Stimulated activated CD4-positive, alpha-beta T cell treated with anti-CD3 and anti-CD28 coated beads, Interleukin-2, amount 100 ng/mL, for 4 hours (primary cell): ENCODE measurements at regions not wholly inside any gene's neighbourhood (a gene's known extent, or its start where the extent isn't known, plus 50 kb on each side); places are given as distances from the start of the nearest gene placed in this dataset.
A peak's percentile ranks its signal among the peaks of the same experiment; 100 is the strongest.

ENCODE experiments used
- DNase-seq: peaks from one replicate; pipeline ENCODE4 v3.0.0-alpha.2; 2020; ENCODE audit warnings: low read depth

DNA sequence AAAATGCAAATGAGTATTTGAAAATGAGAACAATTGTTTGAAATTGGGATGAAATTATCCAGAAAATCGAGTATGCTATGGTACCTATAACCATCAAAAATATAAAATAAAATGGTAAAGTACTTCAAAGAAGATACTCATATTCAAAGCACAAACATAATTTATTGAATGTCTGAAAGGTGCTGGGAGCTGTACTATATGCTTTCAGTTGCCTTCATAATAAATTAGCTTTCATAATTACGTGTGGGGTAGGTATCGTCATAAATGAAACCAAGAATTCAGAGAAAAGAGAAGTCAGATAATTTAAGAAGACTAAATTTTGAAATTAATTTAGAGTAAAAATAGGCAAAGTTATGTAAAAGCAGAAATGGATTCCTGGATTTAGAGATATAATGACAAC is 721.9 kb upstream of the ACVR2A start:
- DNase-seq = no peak

DNA sequence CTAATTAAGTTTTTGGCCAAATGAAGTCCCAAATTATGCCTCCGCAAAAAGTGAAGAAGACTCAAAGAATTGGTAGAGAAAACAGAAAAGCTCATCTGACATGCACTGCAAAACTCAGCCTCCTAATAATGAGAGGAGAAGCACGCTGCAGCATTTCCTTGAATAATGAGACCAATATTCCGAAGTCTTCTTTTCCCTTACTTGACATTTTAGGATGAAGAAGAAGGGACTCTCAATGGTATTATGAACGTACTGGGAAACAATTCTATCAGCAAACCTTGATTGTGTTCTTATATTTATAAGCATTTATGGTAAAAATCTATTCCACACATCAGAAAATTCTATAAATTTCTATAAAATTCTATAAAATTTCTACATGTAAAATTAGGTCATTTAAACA is 733.9 kb upstream of the ACVR2A start:
- no peak for DNase-seq

DNA sequence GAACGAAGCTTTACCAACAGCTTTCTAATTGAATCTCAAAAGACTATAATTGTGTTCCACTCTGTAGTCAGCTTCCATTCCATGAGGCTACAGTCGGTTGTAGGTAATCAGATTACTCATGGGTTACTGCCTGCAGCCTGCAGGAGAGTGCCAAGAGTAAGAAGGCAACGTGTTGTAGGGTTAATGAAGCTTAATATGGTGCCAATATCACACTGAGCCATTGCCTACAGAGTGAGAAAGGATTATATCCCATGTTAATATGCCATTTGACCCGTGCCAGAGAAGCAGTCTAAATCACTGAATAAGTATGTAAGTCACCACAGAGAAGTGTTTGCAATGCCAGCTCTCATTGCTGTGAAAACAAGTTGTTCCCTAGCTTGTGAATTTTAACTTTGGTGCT is 734.5 kb upstream of the ACVR2A start:
- DNase-seq = no peak

DNA sequence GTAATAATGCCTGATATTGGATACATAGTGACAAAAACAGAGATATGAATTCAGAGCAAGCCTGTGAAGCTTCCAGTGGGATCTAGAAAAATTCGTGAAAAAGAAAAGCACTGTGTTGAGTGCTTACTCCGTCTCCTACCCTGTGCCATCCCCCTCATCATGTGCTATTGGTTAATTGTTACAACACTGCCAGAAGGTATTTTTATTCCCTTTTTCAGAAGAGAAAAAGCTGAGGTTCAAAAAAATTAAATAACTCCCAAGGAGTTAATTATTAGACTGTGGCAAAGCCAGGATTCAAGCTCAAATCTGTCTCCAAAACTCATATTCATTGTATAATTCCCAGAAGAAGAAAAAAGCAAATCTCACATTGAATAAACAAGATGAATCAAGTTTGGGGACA is 735.5 kb upstream of the ACVR2A start:
- no peak for DNase-seq

DNA sequence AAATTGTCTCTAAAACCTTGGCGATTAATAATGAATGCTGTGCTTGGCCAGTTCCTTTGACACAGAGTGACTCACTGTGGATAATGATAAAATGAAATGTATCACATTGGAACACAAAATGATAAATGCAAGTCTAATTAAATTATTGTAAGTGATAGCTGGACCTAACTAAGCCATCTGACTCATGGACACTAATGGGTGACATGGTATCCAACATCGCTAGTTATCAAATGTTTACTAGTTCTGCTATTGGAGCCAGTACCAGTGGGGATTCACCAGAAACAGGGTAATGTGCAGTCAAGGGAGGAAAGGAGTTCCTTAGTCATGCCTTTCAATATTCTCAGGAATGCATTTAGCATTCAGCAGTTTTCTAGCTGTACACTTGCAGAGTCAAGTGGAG is 736.3 kb upstream of the ACVR2A start:
- no peak for DNase-seq

DNA sequence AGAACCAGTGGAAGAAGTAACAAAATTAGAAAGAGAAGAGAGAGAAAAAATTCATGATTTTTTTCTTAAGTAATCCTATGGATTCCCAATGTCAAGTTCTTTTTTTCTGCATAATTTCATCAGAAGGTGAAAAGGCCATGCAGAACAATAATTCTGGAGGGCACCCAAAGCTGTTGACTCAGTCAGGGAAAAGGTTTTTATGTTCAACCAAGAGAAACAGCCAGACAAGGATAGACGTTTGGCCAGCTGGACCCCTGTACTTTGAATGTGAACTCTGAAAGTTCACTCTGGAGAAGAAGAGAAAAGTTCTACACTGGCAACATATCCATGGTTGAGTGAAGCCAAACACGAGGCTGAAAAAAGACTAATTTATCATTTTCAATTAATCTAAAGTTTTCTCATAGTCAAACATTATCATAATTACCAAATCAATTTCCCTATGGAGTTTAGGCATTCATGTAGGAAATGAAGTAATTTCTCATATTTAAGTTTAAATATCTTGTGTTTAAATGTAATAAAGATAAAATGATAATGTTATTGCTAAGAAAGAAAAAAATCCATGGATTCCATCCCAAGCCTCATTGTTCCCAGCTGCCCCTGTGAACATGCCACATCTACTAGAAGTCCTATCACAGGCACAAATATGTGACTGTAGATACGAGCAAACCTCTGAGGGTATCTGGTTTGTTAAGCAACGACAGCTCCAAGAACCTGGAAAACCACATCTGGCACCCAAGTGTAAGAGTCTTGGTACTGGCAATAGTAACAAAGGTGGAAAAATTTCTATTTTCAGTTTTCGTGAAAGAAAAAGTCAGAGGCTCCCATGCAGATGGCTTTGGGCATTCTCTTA is 742.7 kb upstream of the ACVR2A start:
- no peak for DNase-seq

DNA sequence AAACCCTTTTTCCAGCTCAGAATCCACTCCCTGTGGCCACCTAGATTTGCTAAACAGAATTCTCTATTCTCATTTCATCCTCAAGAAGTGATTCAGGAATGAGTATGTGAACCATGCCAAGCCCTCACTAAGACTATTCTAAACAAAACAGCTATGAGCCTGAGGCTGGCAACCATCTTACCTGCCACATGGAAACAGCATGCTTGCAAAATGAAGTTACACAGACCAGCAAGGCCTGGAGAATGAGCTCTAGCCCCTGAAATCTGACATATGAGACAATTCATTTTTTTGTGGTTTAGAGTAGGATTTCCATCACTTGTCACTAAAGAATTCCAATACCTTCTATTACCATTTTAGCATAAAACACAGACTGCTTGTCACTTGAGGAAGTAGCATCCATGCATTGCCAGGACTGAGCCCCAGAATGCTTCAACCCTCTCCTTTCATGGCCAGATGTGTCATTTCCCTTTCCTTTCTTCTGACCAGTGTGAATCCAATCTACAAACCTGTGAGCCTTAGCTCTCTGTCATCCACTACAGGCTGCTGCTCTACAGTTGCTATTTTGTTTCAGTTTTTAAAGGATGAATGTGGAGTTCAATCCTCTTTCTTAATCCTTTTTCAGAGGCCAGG is 744.3 kb upstream of the ACVR2A start:
- DNase-seq = no peak

DNA sequence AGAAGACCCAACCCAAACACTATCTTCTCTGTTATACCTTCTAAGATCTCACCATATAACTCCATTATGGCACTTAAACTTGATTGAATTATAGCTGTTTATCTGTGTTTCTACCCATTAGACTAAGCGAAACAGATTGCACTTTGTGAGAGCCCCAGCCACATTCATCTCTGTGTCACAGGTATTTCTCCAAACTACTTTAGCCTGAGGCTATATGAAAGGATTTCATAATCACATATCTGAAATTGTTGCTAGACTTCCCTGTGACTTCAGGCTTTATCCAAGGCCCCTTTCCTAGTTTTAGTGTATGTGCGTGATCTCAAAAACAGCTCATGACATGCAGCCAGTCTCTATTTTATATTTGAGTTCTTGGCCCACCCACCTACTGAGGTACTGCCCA is 745.0 kb upstream of the ACVR2A start:
- DNase-seq = no peak

- DNase-seq = no peak
Measured at GRCh38 chr2:147098940-147099339, 745.9 kb upstream of the ACVR2A start.

DNA sequence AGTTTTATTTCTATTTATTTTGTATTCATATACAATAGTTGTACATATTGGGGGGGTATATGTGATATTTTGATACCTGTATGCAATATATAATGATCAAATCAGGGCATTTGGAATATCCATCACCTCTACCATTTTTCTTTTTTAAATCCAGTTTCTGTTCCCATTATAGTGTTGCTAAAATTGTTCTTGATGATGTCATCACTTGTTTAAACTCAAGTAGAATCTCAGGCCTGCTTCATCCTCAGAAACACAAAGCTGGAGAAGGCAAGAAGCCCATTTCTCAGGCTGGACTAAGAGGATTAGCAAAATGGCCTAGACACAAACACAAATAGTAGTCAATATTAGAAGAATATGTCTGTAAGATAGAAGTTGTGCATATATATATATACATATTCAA is 747.1 kb upstream of the ACVR2A start:
- no peak for DNase-seq

- DNase-seq = no peak
Measured at GRCh38 chr2:147096671-147097070, 748.2 kb upstream of the ACVR2A start.

DNA sequence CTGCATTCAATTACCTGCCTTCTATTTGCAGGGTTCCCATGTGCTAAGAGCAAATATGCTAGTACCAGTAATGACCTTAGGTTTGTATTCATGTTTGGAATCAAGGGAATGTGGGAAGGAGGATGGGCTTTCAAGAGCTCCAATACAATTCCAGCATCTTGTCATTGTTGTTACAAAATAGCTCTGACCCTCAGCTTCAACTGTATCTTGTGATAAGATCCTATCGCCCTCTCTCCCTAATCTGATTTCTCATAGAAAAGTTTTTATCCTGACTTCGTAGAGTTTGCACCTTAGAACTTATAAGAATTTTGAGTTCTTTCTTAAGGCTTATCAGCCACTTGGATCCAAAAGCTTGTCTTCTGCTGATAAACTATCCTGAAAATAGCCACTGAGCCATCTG is 749.5 kb upstream of the ACVR2A start:
- DNase-seq = no peak

DNA sequence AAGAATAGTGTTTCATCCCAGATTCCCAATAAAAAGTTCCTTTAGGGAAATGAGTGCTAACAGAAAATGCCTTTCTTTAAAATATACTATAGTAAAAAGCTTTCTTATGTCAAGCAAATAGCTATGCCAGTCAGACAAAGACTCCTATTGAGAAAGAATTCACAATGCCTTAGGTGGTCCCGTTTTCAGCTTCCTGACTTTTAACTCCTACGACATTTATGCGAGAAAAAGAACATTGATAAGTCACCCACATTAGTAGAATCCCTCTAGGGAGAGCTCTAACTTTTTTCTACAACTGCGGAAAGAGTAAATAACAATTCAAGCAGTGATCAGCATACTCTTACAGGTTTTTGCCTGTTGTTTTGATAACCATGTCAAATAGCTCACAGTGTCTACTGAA is 750.8 kb upstream of the ACVR2A start:
- no peak for DNase-seq

- DNase-seq = no peak
Measured at GRCh38 chr2:147092266-147092665, 752.6 kb upstream of the ACVR2A start.

GRCh38 chr2:147091448-147091847 is 753.4 kb upstream of the ACVR2A start:
- no peak for DNase-seq

GRCh38 chr2:147088871-147089270 is 756.0 kb upstream of the ACVR2A start:
- no peak for DNase-seq

GRCh38 chr2:147086715-147087114 is 758.1 kb upstream of the ACVR2A start:
- DNase-seq = no peak

DNA sequence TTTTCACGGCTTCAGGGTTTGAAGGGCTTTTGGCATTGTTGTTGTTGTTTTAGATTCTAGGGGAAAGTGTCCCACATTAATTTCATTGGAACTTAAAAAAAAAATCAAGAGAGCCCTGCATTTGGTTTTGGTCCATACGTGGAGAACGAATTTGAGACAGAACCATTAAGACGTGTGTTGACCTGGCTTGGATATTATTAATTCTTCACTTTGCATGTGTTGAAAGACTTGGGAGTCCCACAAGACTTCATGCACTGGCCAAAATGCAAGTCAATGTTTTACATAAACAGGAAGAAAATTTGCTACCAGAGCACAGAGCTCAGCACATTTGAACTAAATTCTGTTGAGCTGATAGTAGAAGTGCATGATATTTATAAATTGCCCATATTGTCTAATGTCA is 761.2 kb upstream of the ACVR2A start:
- no peak for DNase-seq

- DNase-seq = peak; percentile 45
Measured at GRCh38 chr2:147082850-147083522, 761.8 kb upstream of the ACVR2A start.

DNA sequence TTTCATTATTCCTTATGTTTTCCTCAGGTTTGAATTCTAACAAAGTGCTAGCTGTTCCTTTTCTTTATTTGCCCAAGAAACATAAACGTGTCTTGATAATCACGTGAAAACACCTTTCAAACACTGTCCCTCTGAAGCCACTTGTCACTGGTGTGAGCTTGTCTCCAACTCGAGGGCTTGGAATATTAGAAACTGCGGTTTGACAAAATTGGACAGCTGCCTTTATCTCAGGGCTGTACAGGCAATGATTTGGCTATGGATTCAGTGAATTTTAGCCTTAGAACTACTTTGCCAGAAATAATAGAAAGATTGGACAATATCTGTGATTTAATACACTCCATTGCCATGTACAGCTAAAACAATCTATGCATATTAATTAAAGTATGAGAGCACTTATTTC is 763.0 kb upstream of the ACVR2A start:
- DNase-seq = no peak

- no peak for DNase-seq
Measured at GRCh38 chr2:147076634-147077033, 768.2 kb upstream of the ACVR2A start.

GRCh38 chr2:147068071-147068470 is 776.8 kb upstream of the ACVR2A start:
- DNase-seq = no peak

- no peak for DNase-seq
Measured at GRCh38 chr2:147067136-147067535, 777.7 kb upstream of the ACVR2A start.
